ENCODE measurements at regions not wholly inside any gene's neighbourhood (a gene's known extent, or its start where the extent isn't known, plus 50 kb on each side); places are given as distances from the start of the nearest gene placed in this dataset.

DNA sequence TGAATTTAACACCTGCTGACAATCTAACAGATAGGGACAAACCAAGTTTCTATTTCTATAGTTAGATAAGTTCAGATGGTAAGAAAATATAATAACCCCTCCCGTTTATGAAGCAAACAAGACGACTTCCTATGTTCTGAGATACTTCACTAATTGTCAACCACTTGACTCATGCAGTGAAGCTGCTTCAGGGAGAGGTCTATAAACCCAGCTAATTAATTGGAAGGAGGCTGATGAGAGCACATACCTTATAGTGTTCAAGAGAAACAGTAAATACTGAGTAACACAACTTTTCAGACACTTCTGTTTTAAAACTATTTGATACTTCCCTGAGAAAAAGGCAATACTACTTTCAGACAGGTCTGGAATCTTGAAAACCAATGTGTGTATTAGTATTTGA is 229.4 kb upstream of the UBASH3B start:
- no peak overlapping the region for H3K27ac ChIP-seq (ENCODE audit: low read depth, low read length)
- H3K9me3 ChIP-seq (ENCODE audit: insufficient read depth, low read depth, low read length), result peaks cover 1% of the 10 kb centered on the region
- no peak overlapping the region for H3K18ac ChIP-seq (ENCODE audit: low read length)
- no peak overlapping the region for H2BK5ac ChIP-seq (ENCODE audit: low read depth, low read length, poor library complexity)
- no peaks in the 10 kb centered on the region for H3K79me1 ChIP-seq (ENCODE audit: low read length)
- no peak overlapping the region for H4K8ac ChIP-seq (ENCODE audit: low read depth, low read length)
- H3K36me3 ChIP-seq (ENCODE audit: control insufficient read depth in 1 of 2, insufficient read depth in 2 of 2, low read length in 2 of 2), result no peaks in the 10 kb centered on the region
- H3K4me1 ChIP-seq (ENCODE audit: control insufficient read depth in 1 of 2, insufficient read depth in 2 of 2, low read length in 2 of 2), result peaks cover 2 to 3% of the 10 kb centered on the region in 2 experiments
- H4K91ac ChIP-seq (ENCODE audit: low read depth, low read length), result no peak overlapping the region
- H3K9ac ChIP-seq (ENCODE audit: low read length), result no peak overlapping the region
- WGBS (ENCODE audit: extremely low coverage, insufficient coverage, insufficient read length), result no CpG with 5 or more reads among the region's 2 CpGs
- no peak overlapping the region for H2BK120ac ChIP-seq (ENCODE audit: insufficient read depth, low read length, poor library complexity)
- no peak overlapping the region for H3K14ac ChIP-seq (ENCODE audit: low read length)
- no peak for DNase-seq
- no peak overlapping the region for H2BK12ac ChIP-seq (ENCODE audit: low read length)
- H2AK5ac ChIP-seq (ENCODE audit: low read length), result no peak overlapping the region
- no peak overlapping the region for H3K23ac ChIP-seq (ENCODE audit: low read length)
- no peak overlapping the region for H2AFZ ChIP-seq (ENCODE audit: insufficient read depth, low read length, poor library complexity)
- no peak overlapping the region for H3K4me3 ChIP-seq (ENCODE audit: low read depth, low read length)
- H3K79me2 ChIP-seq (ENCODE audit: control insufficient read depth, insufficient read depth, low read length, poor library complexity), result no peaks in the 10 kb centered on the region
- no peak overlapping the region for H4K12ac ChIP-seq (ENCODE audit: low read depth, low read length)
- no peaks in the 10 kb centered on the region for H3K27me3 ChIP-seq (ENCODE audit: insufficient read depth, low read length)
- no peak overlapping the region for H3K4me2 ChIP-seq (ENCODE audit: low read length)
- H3K4ac ChIP-seq (ENCODE audit: low read depth, low read length), result no peak overlapping the region

DNA sequence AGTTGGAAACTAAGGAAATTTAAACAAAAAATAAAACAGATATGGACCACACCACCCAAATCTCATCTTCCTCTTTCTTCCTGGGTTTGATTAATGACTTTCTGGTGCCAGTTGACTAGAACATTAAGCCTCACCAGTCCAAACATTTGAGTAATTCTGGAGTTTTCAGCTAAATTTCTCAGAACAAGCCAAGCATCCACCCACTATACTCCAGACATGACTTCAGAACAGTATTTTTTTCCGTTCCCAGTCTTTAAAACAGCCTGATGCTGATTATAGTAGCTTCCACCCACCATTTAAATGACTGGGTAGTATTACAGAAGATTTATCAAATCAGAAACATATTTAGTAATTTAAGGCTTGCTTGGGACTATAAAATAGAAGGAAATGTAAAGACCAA is 230.9 kb upstream of the UBASH3B start:
- no peak overlapping the region for H3K4me2 ChIP-seq (ENCODE audit: low read length)
- H3K79me1 ChIP-seq (ENCODE audit: low read length), result no peaks in the 10 kb centered on the region
- H3K9ac ChIP-seq (ENCODE audit: low read length), result no peak overlapping the region
- H3K4me3 ChIP-seq (ENCODE audit: low read depth, low read length), result no peak overlapping the region
- no peak for DNase-seq
- H3K18ac ChIP-seq (ENCODE audit: low read length), result no peak overlapping the region
- no peak overlapping the region for H4K8ac ChIP-seq (ENCODE audit: low read depth, low read length)
- H2AFZ ChIP-seq (ENCODE audit: insufficient read depth, low read length, poor library complexity), result no peak overlapping the region
- H3K4ac ChIP-seq (ENCODE audit: low read depth, low read length), result no peak overlapping the region
- no peaks in the 10 kb centered on the region for H3K27me3 ChIP-seq (ENCODE audit: insufficient read depth, low read length)
- no peak overlapping the region for H3K23ac ChIP-seq (ENCODE audit: low read length)
- H3K79me2 ChIP-seq (ENCODE audit: control insufficient read depth, insufficient read depth, low read length, poor library complexity), result no peaks in the 10 kb centered on the region
- H4K12ac ChIP-seq (ENCODE audit: low read depth, low read length), result no peak overlapping the region
- H2BK5ac ChIP-seq (ENCODE audit: low read depth, low read length, poor library complexity), result no peak overlapping the region
- no peak overlapping the region for H2AK5ac ChIP-seq (ENCODE audit: low read length)
- no peak overlapping the region for H3K14ac ChIP-seq (ENCODE audit: low read length)
- H3K9me3 ChIP-seq (ENCODE audit: insufficient read depth, low read depth, low read length), result no peaks in the 10 kb centered on the region
- H4K91ac ChIP-seq (ENCODE audit: low read depth, low read length), result no peak overlapping the region
- H2BK120ac ChIP-seq (ENCODE audit: insufficient read depth, low read length, poor library complexity), result no peak overlapping the region
- no peaks in the 10 kb centered on the region for H3K36me3 ChIP-seq (ENCODE audit: control insufficient read depth in 1 of 2, insufficient read depth in 2 of 2, low read length in 2 of 2)
- H3K27ac ChIP-seq (ENCODE audit: low read depth, low read length), result no peak overlapping the region
- H2BK12ac ChIP-seq (ENCODE audit: low read length), result no peak overlapping the region
- no CpG with 5 or more reads among the region's 1 CpG for WGBS (ENCODE audit: extremely low coverage, insufficient coverage, insufficient read length)
- peaks cover 2 to 3% of the 10 kb centered on the region in 2 experiments for H3K4me1 ChIP-seq (ENCODE audit: control insufficient read depth in 1 of 2, insufficient read depth in 2 of 2, low read length in 2 of 2)

DNA sequence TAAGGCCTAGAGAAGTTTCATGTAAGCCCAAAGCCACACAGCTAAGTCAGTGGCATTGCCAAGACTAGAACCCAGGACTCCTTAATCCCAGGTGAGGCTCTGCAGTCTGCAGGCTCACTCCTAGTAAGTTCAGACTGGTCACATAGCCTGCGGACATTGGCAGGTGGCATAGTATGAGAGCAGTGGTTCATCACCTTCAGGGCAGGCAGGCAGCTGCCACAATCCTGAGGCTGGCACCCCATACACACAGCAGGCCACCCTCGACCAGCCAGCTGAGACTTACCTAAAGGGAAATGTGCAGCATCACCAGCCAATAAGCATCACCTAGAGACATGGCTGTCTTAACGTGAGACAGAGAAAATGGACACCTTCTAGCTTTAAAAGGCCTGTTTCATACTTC is 231.6 kb upstream of the UBASH3B start:
- no peak overlapping the region for H3K18ac ChIP-seq (ENCODE audit: low read length)
- no peak overlapping the region for H3K23ac ChIP-seq (ENCODE audit: low read length)
- no peaks in the 10 kb centered on the region for H3K79me2 ChIP-seq (ENCODE audit: control insufficient read depth, insufficient read depth, low read length, poor library complexity)
- H3K9me3 ChIP-seq (ENCODE audit: insufficient read depth, low read depth, low read length), result no peaks in the 10 kb centered on the region
- DNase-seq, result no peak
- peaks cover 2 to 3% of the 10 kb centered on the region in 2 experiments for H3K4me1 ChIP-seq (ENCODE audit: control insufficient read depth in 1 of 2, insufficient read depth in 2 of 2, low read length in 2 of 2)
- H2AFZ ChIP-seq (ENCODE audit: insufficient read depth, low read length, poor library complexity), result no peak overlapping the region
- no peaks in the 10 kb centered on the region for H3K27me3 ChIP-seq (ENCODE audit: insufficient read depth, low read length)
- H3K4me3 ChIP-seq (ENCODE audit: low read depth, low read length), result no peak overlapping the region
- no peak overlapping the region for H2BK12ac ChIP-seq (ENCODE audit: low read length)
- no CpG with 5 or more reads among the region's 3 CpGs for WGBS (ENCODE audit: extremely low coverage, insufficient coverage, insufficient read length)
- no peak overlapping the region for H3K4ac ChIP-seq (ENCODE audit: low read depth, low read length)
- H4K91ac ChIP-seq (ENCODE audit: low read depth, low read length), result no peak overlapping the region
- no peak overlapping the region for H3K4me2 ChIP-seq (ENCODE audit: low read length)
- H2AK5ac ChIP-seq (ENCODE audit: low read length), result peak overlapping the region; percentile 89
- no peak overlapping the region for H2BK120ac ChIP-seq (ENCODE audit: insufficient read depth, low read length, poor library complexity)
- no peak overlapping the region for H4K8ac ChIP-seq (ENCODE audit: low read depth, low read length)
- H3K27ac ChIP-seq (ENCODE audit: low read depth, low read length), result no peak overlapping the region
- H3K9ac ChIP-seq (ENCODE audit: low read length), result no peak overlapping the region
- H2BK5ac ChIP-seq (ENCODE audit: low read depth, low read length, poor library complexity), result no peak overlapping the region
- no peaks in the 10 kb centered on the region for H3K36me3 ChIP-seq (ENCODE audit: control insufficient read depth in 1 of 2, insufficient read depth in 2 of 2, low read length in 2 of 2)
- no peaks in the 10 kb centered on the region for H3K79me1 ChIP-seq (ENCODE audit: low read length)
- no peak overlapping the region for H4K12ac ChIP-seq (ENCODE audit: low read depth, low read length)
- no peak overlapping the region for H3K14ac ChIP-seq (ENCODE audit: low read length)

DNA sequence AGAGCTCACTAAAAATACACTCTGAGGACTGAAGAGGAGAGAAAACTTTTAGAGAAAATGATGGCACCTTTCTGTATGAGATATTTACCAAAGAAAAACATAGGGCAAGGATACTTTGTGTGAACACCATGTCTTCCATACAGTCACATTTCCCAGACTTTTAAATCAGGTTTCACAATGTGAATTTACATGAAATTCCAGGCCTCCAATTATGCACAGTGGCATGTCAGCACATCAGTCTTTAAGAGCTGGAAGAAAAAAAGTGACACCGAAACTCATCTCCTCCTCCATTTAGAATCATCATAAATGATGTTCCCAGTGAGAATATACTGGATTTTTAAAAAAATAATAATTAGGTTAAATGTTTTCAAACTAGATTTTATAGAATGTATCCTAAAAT is 232.2 kb upstream of the UBASH3B start:
- DNase-seq, result peak in 1 of 2 donors; percentile 35
- no peak overlapping the region for H4K91ac ChIP-seq (ENCODE audit: low read depth, low read length)
- no peak overlapping the region for H3K23ac ChIP-seq (ENCODE audit: low read length)
- H3K9ac ChIP-seq (ENCODE audit: low read length), result no peak overlapping the region
- no peaks in the 10 kb centered on the region for H3K79me2 ChIP-seq (ENCODE audit: control insufficient read depth, insufficient read depth, low read length, poor library complexity)
- no CpG with 5 or more reads among the region's 1 CpG for WGBS (ENCODE audit: extremely low coverage, insufficient coverage, insufficient read length)
- H3K4me2 ChIP-seq (ENCODE audit: low read length), result no peak overlapping the region
- H3K36me3 ChIP-seq (ENCODE audit: control insufficient read depth in 1 of 2, insufficient read depth in 2 of 2, low read length in 2 of 2), result no peaks in the 10 kb centered on the region
- no peak overlapping the region for H2AFZ ChIP-seq (ENCODE audit: insufficient read depth, low read length, poor library complexity)
- H3K27ac ChIP-seq (ENCODE audit: low read depth, low read length), result no peak overlapping the region
- no peaks in the 10 kb centered on the region for H3K79me1 ChIP-seq (ENCODE audit: low read length)
- no peak overlapping the region for H2BK120ac ChIP-seq (ENCODE audit: insufficient read depth, low read length, poor library complexity)
- H2BK5ac ChIP-seq (ENCODE audit: low read depth, low read length, poor library complexity), result no peak overlapping the region
- H3K9me3 ChIP-seq (ENCODE audit: insufficient read depth, low read depth, low read length), result no peaks in the 10 kb centered on the region
- no peak overlapping the region for H3K18ac ChIP-seq (ENCODE audit: low read length)
- no peak overlapping the region for H2BK12ac ChIP-seq (ENCODE audit: low read length)
- H4K12ac ChIP-seq (ENCODE audit: low read depth, low read length), result no peak overlapping the region
- H3K27me3 ChIP-seq (ENCODE audit: insufficient read depth, low read length), result no peaks in the 10 kb centered on the region
- no peak overlapping the region for H3K4me3 ChIP-seq (ENCODE audit: low read depth, low read length)
- no peak overlapping the region for H4K8ac ChIP-seq (ENCODE audit: low read depth, low read length)
- no peak overlapping the region for H2AK5ac ChIP-seq (ENCODE audit: low read length)
- no peak overlapping the region for H3K4ac ChIP-seq (ENCODE audit: low read depth, low read length)
- H3K14ac ChIP-seq (ENCODE audit: low read length), result no peak overlapping the region
- peaks cover 2 to 5% of the 10 kb centered on the region in 2 experiments for H3K4me1 ChIP-seq (ENCODE audit: control insufficient read depth in 1 of 2, insufficient read depth in 2 of 2, low read length in 2 of 2)
